ENCODE measurements at regions not wholly inside any gene's neighbourhood (a gene's known extent, or its start where the extent isn't known, plus 50 kb on each side); places are given as distances from the start of the nearest gene placed in this dataset.

DNA sequence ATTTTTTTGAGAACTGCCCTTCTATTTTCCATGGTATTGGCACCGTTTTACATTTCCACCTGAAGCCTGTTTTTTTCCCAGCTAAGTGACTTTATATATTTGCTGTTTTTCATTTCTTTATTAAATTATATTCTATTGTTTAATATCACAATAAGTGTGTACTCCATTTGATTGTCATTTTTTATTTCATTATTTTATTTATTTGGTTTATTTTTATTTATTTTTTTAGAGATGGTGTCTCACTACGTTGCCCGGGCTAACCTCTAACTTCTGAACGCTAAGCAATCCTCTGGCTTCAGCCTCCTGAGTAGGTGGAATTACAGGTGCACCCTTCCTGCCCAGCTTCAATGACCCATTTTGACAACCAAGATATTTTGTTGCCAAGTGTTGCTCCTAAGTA, 202.6 kb downstream of the SIM1 start:
- no peaks in the 10 kb centered on the region for H3K4me1 ChIP-seq
- TF ChIP-seq, protein P1, sequence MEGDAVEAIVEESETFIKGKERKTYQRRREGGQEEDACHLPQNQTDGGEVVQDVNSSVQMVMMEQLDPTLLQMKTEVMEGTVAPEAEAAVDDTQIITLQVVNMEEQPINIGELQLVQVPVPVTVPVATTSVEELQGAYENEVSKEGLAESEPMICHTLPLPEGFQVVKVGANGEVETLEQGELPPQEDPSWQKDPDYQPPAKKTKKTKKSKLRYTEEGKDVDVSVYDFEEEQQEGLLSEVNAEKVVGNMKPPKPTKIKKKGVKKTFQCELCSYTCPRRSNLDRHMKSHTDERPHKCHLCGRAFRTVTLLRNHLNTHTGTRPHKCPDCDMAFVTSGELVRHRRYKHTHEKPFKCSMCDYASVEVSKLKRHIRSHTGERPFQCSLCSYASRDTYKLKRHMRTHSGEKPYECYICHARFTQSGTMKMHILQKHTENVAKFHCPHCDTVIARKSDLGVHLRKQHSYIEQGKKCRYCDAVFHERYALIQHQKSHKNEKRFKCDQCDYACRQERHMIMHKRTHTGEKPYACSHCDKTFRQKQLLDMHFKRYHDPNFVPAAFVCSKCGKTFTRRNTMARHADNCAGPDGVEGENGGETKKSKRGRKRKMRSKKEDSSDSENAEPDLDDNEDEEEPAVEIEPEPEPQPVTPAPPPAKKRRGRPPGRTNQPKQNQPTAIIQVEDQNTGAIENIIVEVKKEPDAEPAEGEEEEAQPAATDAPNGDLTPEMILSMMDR (IDR thresholded peaks at IDR 0.05; ENCODE audit: low read depth, low read length): no peak
- H3K27me3 ChIP-seq: peaks cover 6% of the 10 kb centered on the region
- H3K4me3 ChIP-seq (ENCODE audit: low read depth, low read length): no peak overlapping the region
- no peaks in the 10 kb centered on the region for H3K9me3 ChIP-seq
- DNase-seq: no peak
- H3K36me3 ChIP-seq: no peaks in the 10 kb centered on the region

DNA sequence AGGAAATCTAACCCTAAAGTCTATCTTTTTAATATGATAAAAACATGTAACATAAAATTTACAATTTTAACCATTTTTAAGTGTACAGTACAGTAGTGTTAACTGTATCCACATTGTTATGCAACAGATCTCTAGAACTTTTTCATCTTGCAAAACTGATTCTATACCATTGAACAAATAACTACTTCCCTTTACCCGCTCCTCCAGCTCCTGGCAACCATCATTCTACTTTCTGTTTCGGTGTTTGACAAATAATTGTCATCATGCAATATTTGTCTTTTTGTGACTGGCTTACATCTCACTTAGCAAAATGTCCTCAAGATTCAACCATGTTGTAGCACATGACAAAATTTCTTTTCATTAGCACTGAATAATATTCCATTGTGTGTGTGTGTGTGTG, 203.2 kb downstream of the SIM1 start:
- Histone ChIP-seq H3K4me3 (ENCODE audit: low read depth, low read length) (no peak overlapping the region), H3K4me1 (no peaks in the 10 kb centered on the region), H3K36me3 (no peaks in the 10 kb centered on the region), H3K27me3 (peaks cover 6% of the 10 kb centered on the region), H3K9me3 (no peaks in the 10 kb centered on the region)
- TF ChIP-seq, protein P1 (IDR thresholded peaks at IDR 0.05; ENCODE audit: low read depth, low read length): no peak
- DNase-seq: no peak

DNA sequence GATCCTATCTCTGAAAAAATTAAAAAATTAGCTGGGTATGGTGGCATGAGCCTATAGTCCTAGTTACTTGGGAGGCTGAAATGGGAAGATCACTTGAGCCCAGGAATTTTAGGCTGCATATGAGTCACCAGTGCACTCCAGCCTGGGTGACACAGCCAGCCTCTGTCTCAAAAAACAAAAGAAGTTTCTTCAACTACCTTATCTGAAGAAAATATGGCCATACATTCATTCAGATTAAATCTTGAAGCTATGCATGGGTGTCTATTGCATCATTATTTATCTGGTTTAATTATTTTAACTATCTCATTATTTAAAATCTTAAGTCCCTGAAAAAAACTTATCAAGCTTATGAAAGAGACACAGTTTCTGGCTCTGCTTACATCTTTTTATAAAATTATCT, 204.1 kb downstream of the SIM1 start:
- Histone ChIP-seq H3K9me3 (no peaks in the 10 kb centered on the region), H3K4me1 (no peaks in the 10 kb centered on the region), H3K4me3 (ENCODE audit: low read depth, low read length) (no peak overlapping the region), H3K36me3 (no peaks in the 10 kb centered on the region), H3K27me3 (0 out of 2 replicates have a peak, but pooled peaks cover 3% of the 10 kb centered on the region)
- TF ChIP-seq, protein P1 (IDR thresholded peaks at IDR 0.05; ENCODE audit: low read depth, low read length): no peak
- DNase-seq: no peak

DNA sequence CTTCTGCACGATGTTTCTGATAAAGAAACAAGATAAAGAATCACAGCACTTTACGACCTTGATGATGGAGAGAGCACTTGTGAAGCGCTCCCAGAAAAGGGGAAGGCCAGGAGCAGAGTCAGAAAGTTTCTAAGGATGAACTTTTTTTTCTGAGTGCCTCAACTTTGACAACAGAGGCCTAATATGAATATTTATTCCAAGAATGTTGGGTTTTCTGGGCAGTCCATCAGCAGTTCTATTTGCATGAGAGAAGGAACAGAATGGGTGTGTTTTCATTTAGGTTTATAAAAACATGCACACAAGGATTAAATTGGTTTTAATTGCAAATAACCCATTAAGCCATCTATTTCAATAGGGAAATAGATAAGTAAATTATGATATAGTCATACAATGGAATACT, 204.9 kb downstream of the SIM1 start:
- TF ChIP-seq, protein P1 (IDR thresholded peaks at IDR 0.05; ENCODE audit: low read depth, low read length): no peak
- H3K36me3 ChIP-seq: no peaks in the 10 kb centered on the region
- no peak overlapping the region for H3K4me3 ChIP-seq (ENCODE audit: low read depth, low read length)
- H3K27me3 ChIP-seq: 0 out of 2 replicates have a peak, but pooled peaks cover 3% of the 10 kb centered on the region
- no peaks in the 10 kb centered on the region for H3K4me1 ChIP-seq
- no peak for DNase-seq
- H3K9me3 ChIP-seq: no peaks in the 10 kb centered on the region

DNA sequence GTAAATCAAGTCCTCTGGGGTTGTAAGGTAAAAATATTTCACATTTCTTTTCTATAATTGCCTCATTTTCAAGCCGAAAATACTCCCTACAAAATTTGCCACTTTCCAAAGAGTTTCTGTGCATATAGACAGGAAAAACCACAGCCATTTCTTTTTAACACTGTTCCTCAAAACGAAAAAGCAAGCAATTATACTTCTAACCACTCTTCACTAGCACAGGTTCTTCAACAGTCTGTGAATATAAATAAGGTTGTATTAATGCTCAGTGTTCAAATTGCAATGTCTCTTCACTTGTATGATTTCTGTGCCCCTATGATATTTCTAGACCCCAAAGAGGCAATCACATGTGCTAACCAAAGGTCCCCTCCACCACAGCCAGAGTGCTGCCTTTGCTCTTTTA, 206.0 kb downstream of the SIM1 start:
- TF ChIP-seq, protein P1 (IDR thresholded peaks at IDR 0.05; ENCODE audit: low read depth, low read length): no peak
- Histone ChIP-seq H3K9me3 (no peaks in the 10 kb centered on the region), H3K4me3 (ENCODE audit: low read depth, low read length) (no peak overlapping the region), H3K36me3 (no peaks in the 10 kb centered on the region), H3K27me3 (0 out of 2 replicates have a peak, but pooled peaks cover 3% of the 10 kb centered on the region), H3K4me1 (no peaks in the 10 kb centered on the region)
- no peak for DNase-seq

DNA sequence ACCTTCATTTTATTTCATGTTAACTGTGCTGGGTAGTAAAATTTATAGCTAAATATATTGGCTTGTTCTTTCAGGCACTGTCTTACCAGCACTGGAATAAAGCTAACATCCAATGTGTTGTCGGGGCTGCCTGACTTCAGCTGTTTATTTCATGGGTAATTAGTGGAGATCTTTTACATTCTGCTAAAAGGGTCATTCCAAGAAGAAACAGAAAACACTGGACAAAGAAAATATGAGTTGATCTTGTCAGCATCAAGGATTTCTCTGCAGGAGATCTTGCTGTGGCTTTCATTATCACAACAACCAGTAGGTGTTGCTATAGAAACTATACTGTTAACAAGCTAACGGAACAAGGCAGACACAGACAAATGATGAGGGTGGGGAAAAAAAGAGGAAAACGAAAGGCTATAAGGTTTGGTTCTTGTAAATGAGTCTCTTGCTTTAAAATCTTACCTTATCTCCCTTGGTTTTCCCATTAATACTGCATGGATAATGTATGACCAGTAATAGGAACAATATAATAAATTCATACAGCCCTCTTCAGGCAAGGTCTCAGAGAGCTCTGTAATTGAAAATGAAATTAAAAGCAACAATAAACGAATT, 206.8 kb downstream of the SIM1 start:
- DNase-seq: no peak
- Histone ChIP-seq H3K4me3 (ENCODE audit: low read depth, low read length) (no peak overlapping the region), H3K4me1 (no peaks in the 10 kb centered on the region), H3K27me3 (0 out of 2 replicates have a peak, but pooled peaks cover 3% of the 10 kb centered on the region), H3K9me3 (no peaks in the 10 kb centered on the region), H3K36me3 (no peaks in the 10 kb centered on the region)
- TF ChIP-seq, protein P1 (IDR thresholded peaks at IDR 0.05; ENCODE audit: low read depth, low read length): no peak

All from BE2C (cell line).